ENCODE measurements at regions not wholly inside any gene's neighbourhood (a gene's known extent, or its start where the extent isn't known, plus 50 kb on each side); places are given as distances from the start of the nearest gene placed in this dataset.
"Not testable (repeated sequence)": the region's sequence is repeated elsewhere in the genome, so short reads cannot be mapped to it uniquely, and the experiment has no call there.

GRCh38 chr1:194952171-194952570 is 1656.1 kb downstream of the KCNT2 start:
- DNase-seq (ENCODE audit: low read depth in 2 of 3, low spot score in 1 of 3) = no peak

DNA sequence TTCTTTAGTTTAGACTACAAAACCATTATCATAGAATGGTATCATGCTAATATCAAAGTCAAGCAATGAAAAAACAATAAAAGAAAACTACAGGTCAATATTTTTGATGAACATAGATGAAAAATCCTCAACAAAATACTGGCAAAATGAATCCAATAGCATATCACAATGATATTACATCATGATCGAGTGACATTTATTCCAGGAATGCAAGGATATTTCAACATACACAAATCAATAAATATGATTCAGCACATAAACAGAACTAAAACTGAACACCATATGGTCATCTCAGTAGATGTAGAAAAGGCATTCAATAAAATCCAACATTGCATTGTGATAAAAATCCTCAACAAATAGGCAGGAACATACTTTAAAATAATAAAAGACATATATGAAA is 1657.7 kb downstream of the KCNT2 start:
- DNase-seq (ENCODE audit: low read depth in 2 of 3, low spot score in 1 of 3) = no peak

DNA sequence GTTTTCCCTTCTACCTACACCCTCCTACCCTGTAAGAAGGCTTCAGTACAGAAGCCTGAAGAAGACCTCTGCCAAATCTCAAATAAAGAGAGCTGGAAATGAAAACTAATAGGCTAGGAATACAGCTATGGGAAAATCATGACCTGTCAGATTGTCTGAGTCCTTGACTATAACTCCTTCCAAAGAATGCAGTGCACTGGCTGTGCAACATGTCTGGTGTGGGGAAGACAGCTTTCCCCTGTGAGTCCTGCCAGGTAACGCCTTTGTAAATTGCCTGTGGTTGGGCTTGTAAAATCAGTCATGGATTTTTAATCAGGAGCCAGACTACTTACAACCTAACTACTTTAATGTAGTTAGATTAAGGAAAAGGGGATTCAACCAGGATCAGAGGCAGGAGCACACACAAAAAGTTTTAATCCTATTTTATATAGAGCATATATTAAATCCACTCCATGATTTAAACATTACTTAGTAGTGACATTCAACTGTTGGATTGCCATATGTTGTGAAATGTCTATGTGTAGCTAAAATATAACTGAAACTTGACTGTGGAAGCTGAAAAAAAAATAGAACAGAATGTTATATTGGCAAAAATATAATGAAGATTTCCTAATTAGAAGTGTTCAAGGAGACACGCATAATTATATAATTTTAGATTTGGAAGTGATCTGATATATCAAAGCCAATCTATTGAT is 1667.8 kb downstream of the KCNT2 start:
- DNase-seq (ENCODE audit: low read depth in 2 of 3, low spot score in 1 of 3) = no peak

DNA sequence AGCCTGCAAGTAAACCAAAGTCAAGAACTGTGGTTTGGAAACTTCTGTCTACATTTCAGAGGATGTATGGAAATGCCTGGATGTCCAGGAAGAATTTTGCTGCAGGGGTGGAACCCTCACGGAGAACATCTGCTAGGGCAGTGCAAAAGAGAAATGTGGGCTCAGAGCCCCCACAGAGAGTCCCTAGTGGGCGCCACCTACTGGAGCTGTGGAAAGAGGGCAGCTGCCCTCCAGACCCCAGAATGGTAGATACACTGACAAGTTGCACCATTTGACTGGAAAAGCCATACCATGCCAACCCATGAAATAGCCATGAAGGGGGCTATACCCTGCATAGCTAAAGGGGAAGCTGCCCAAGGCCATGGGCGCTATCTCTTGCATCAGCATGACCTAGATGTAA is 1672.4 kb downstream of the KCNT2 start:
- DNase-seq (ENCODE audit: low read depth in 2 of 3, low spot score in 1 of 3) = no peak

GRCh38 chr1:194931166-194931565 is 1677.1 kb downstream of the KCNT2 start:
- no peak for DNase-seq (ENCODE audit: low read depth in 2 of 3, low spot score in 1 of 3)

DNA sequence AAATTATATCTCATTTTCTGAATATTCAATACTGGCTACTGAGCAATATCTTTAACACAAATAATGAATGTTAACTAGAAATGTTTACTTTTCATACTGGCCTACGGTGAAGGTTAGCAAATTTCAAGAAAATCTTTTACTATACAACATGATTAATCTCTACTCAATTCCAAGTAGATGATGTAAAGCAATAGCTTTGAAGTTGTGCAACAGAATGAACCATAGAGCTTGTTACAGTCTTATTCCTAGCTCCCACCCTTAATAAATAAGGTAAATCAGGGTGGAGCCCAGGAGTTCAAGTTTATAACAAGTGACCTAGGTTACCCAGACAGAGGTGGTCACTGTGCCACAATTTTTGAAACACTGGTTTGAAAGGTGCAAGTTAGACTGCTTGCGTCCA is 1678.1 kb downstream of the KCNT2 start:
- no peak for DNase-seq (ENCODE audit: low read depth in 2 of 3, low spot score in 1 of 3)

- DNase-seq (ENCODE audit: low read depth in 2 of 3, low spot score in 1 of 3) = no peak
Observed at GRCh38 chr1:194929357-194929756, 1678.9 kb downstream of the KCNT2 start.

- no peak for DNase-seq (ENCODE audit: low read depth in 2 of 3, low spot score in 1 of 3)
Observed at GRCh38 chr1:194919146-194919545, 1689.1 kb downstream of the KCNT2 start.

DNA sequence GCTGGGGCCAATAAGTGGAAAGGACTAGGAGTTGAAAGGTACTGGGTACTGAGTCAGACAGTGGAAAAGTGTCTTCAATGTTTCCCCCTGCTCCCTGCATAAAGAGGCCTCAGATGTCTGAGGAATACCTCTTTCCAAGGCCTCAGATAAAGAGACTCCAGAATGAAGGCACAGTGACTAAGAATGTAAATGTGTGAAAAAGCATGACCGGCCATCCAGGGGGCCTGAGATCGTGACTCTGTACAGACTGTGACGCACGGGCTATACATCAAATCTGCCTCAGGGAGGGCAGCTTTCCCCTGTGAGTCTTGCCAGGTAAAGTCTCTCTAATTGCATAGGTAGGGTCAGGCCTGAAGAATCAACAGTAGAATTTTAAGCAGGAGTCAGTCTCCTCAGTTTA is 1690.5 kb downstream of the KCNT2 start:
- DNase-seq (ENCODE audit: low read depth in 2 of 3, low spot score in 1 of 3) = no peak

DNA sequence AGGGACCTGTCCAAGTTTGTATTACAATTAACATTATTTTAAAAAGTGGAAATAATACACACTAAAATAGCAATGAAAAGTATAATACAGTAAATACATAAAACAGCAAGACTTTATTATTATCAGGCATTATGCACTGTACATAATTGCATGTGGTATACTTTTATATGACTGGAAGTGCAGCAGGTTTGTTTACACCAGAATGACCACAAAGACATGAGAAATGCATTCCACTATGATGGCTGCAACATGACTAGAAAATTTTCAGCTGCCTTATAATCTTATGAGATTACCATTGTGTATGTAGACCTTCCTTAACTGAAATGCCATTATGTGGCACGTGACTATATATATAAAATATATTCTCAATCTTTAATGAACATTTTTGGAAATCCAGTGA is 1699.6 kb downstream of the KCNT2 start:
- DNase-seq (ENCODE audit: low read depth in 2 of 3, low spot score in 1 of 3) = no peak

DNA sequence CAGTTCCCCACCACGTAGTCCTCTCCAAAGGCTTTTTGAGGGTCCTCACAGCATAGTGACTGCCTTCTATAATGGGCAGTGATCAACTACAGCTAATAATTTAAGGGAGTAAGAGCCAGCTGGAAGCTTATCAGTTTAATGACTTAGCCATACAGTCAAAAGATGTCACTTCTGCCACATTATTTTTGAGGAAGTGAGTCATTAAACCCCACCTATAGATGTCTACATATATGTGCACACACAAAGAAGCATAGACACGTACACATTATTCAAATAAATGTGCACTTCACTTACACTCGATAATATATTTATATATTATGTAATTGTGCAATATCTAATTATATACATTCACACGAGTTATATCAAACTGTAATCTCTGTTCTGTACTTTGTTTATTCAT is 1704.7 kb downstream of the KCNT2 start:
- DNase-seq (ENCODE audit: low read depth in 2 of 3, low spot score in 1 of 3) = no peak

DNA sequence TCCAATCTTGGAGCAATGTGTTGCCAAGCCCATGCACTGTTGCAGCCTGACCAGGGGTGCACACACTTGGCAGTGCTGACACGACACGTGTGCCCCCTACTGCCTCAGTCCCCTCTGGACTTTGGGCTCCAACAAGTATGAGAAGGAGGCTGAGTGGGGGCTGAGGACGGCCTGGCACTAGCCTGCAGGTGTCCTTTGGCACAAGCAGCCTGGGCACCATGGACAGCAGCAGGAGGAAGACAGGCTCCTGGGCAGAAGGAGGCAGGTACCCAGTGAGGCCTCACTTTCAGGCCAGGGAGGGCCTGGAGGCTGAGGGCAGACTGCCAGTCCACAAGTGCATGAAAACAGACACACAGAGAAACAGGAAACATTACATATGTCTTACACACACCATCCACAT is 1702.9 kb upstream of the B3GALT2 start:
- DNase-seq (ENCODE audit: low read depth in 2 of 3, low spot score in 1 of 3) = no peak

DNA sequence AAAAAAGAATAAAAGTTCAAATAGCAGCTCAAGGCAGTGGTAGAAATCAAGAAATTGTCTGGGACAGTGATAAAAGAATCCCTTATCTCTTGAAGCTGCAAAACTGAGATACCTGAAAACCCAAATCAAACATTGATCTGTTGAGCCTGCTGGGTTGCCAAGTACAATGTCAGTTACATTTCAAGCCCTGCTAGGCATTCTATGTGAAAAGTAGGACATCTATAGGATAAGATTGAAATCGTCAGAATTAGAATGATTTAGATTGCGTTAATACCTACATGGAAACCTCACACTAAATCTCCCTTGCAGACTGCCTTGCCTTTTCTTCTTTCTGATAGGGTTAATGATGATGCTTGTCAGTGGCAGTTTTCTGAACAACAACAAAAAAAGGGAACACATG is 1684.4 kb upstream of the B3GALT2 start:
- no peak for DNase-seq (ENCODE audit: low read depth in 2 of 3, low spot score in 1 of 3)

DNA sequence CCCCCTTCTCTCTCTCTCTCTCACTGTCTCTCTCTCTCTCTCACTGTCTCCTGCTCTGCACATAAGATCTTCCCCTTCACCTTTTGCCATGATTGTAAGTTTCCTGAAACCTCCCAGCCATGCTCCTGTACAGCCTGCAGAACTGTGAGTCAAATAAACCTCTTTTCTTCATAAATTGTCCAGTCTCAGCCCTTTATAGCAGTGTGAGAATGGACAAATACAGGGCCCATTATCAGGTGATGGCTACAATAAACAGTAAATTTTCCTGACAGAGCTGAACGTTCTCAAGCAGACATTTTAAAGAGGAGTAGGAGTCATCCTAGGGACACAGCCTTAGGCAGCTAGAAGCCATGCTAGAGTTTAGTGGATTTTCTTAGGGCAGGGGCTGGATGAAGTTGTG is 1679.7 kb upstream of the B3GALT2 start:
- no peak for DNase-seq (ENCODE audit: low read depth in 2 of 3, low spot score in 1 of 3)

DNA sequence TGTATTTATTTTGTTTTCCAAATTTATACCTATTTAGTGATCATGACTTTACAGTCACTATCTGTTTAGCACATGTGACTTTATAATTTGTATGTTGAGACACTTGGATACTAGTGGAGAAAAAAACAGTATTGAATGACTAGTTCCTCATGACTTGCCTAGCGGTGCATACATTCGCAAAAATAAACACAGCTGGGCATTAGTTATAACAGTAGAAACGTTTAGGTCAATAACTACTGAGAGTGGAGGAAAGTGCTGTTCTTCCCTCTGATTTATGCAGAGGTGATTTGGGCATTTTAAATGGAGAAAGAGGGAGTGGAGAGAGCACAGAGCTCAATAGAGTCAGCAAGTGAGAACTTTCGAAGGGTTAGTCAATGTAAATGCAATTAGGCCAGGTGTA is 1679.0 kb upstream of the B3GALT2 start:
- no peak for DNase-seq (ENCODE audit: low read depth in 2 of 3, low spot score in 1 of 3)

DNA sequence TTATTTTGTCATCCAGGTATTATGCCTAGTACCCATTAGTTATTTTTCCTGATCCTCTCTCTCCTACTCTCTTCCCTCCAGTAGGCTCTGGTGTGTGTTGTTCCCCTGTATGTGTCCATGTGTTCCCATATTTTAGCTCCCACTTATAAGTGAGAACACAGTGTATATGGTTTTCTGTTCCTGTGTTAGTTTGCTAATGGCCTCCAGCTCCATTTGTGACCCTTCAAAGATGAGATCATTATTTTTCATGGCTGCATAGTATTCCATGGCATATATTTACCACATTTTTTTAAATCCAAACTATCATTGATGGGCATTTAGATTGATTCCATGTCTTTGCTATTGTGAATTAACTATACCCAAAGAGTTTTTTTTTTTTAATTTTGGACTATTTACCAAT is 1675.7 kb upstream of the B3GALT2 start:
- no peak for DNase-seq (ENCODE audit: low read depth in 2 of 3, low spot score in 1 of 3)

- no peak for DNase-seq (ENCODE audit: low read depth in 2 of 3, low spot score in 1 of 3)
Observed at GRCh38 chr1:194860248-194861201, 1674.1 kb upstream of the B3GALT2 start.

DNA sequence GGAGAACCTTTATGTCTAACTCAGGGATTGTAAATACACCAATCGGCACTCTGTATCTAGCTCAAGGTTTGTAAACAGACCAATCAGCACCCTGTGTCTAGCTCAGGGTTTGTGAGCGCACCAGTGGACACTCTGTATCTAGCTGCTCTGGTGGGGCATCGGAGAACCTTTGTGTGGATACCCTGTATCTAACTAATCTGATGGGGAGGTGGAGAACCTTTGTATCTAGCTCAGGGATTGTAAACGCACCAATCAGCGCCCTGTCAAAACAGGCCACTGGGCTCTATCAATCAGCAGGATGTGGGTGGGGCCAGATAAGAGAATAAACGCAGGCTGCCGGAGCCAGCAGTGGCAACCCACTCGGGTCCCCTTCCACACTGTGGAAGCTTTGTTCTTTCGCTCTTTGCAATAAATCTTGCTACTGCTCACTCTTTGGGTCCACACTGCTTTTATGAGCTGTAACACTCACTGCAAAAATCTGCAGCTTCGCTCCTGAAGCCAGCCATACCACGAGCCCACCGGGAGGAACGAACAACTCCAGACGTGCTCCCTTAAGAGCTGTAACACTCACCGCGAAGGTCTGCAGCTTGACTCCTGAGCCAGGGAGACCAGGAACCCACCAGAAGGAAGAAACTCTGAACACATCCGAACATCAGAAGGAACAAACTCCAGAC is 1673.2 kb upstream of the B3GALT2 start:
- DNase-seq (ENCODE audit: low read depth in 2 of 3, low spot score in 1 of 3) = not testable (repeated sequence)

- not testable (repeated sequence) for DNase-seq (ENCODE audit: low read depth in 2 of 3, low spot score in 1 of 3)
Observed at GRCh38 chr1:194858811-194859480, 1672.5 kb upstream of the B3GALT2 start.

- no peak for DNase-seq (ENCODE audit: low read depth in 2 of 3, low spot score in 1 of 3)
Observed at GRCh38 chr1:194857413-194857812, 1671.0 kb upstream of the B3GALT2 start.

GRCh38 chr1:194848846-194849245 is 1662.4 kb upstream of the B3GALT2 start:
- no peak for DNase-seq (ENCODE audit: low read depth in 2 of 3, low spot score in 1 of 3)

Data from stimulated activated CD4-positive, alpha-beta T cell treated with anti-CD3 and anti-CD28 coated beads, Interleukin-12 subunit alpha, Interleukin-12 subunit beta, amount 100 ng/mL, for 48 hours (primary cell).